Activated CD4-positive, alpha-beta T cell treated with anti-CD3 and anti-CD28 coated beads for 36 hours (primary cell): ENCODE measurements at regions not wholly inside any gene's neighbourhood (a gene's known extent, or its start where the extent isn't known, plus 50 kb on each side); places are given as distances from the start of the nearest gene placed in this dataset.
"Not testable (repeated sequence)": the region's sequence is repeated elsewhere in the genome, so short reads cannot be mapped to it uniquely, and the experiment has no call there.

Experiments used
- ATAC-seq: fragments of 200-7000 bp; cut with Tn5 transposase; one replicate; pipeline ENCODE4 v1.10.0; 2021; ENCODE audit warnings: mild to moderate bottlenecking, moderate library complexity
- CTCF ChIA-PET: fragments of 350-600 bp; sonication (Branson Sonifier 250); formaldehyde crosslinking; loops from one replicate; lab custom pipeline; 2021; ENCODE audit warnings: antibody characterized with exemption; lab: Charles Lee
- POLR2A ChIA-PET: fragments of 350-600 bp; sonication (Branson Sonifier 250); formaldehyde crosslinking; loops from one replicate; lab custom pipeline; 2021; ENCODE audit warnings: antibody characterized with exemption, inconsistent platforms; lab: Charles Lee
- DNase-seq: peaks from one replicate; pipeline ENCODE4 v3.0.0-alpha.2; 2020
- H3K27ac Mint-ChIP-seq: one replicate; pipeline ENCODE4 v1.8.0; 2021; ENCODE audit warnings: mixed read lengths
- H3K27me3 Mint-ChIP-seq: one replicate; pipeline ENCODE4 v1.8.0; 2021; ENCODE audit warnings: mixed read lengths
- H3K36me3 Mint-ChIP-seq: one replicate; pipeline ENCODE4 v1.8.0; 2021; ENCODE audit warnings: low read depth, mixed read lengths
- H3K4me1 Mint-ChIP-seq: one replicate; pipeline ENCODE4 v1.8.0; 2021; ENCODE audit warnings: mixed read lengths
- H3K4me3 Mint-ChIP-seq: one replicate; pipeline ENCODE4 v1.8.0; 2021; ENCODE audit warnings: mild to moderate bottlenecking, moderate library complexity, mixed read lengths
- H3K9me3 Mint-ChIP-seq: one replicate; pipeline ENCODE4 v1.8.0; 2021; ENCODE audit warnings: low read depth, mixed read lengths
- intact Hi-C, 2 experiments: fragments of 100-400 bp; cut with DNase I in 1 of 2; cut with micrococcal nuclease in 1 of 2; formaldehyde crosslinking; loops; one replicate each; pipeline versions ENCODE4 v1.14.2 to v1.15.1; 2022 to 2024; cut with DNase I, micrococcal nuclease

- POLR2A ChIA-PET = no interaction called here
- H3K4me1 Mint-ChIP-seq = no peaks in the 10 kb centered on the region
- intact Hi-C loops = no loop called here
These were observed 422.7 kb upstream of the LCORL start for GRCh38 chr4:18444206-18444605.

GRCh38 chr4:18442957-18443356, 421.4 kb upstream of the LCORL start:
- Mint-ChIP-seq H3K4me1 (no peaks in the 10 kb centered on the region), H3K27ac (no peak overlapping the region), H3K27me3 (no peaks in the 10 kb centered on the region), H3K36me3 (no peaks in the 10 kb centered on the region), H3K9me3 (no peaks in the 10 kb centered on the region), H3K4me3 (no peak overlapping the region)
- ATAC-seq (no peak), DNase-seq (no peak)
- ChIA-PET POLR2A (no interaction called here), CTCF (no interaction called here)
- intact Hi-C loops = no loop called here

More at GRCh38 chr4:18444206-18444605, 422.7 kb upstream of the LCORL start:
- DNase-seq (no peak), ATAC-seq (no peak)
- CTCF ChIA-PET = no interaction called here
- no peaks in the 10 kb centered on the region for H3K9me3 Mint-ChIP-seq
- H3K27ac Mint-ChIP-seq = no peak overlapping the region
- no peaks in the 10 kb centered on the region for H3K36me3 Mint-ChIP-seq
- no peaks in the 10 kb centered on the region for H3K27me3 Mint-ChIP-seq
- H3K4me3 Mint-ChIP-seq = no peak overlapping the region

GRCh38 chr4:18441676-18442075, 420.1 kb upstream of the LCORL start:
- Mint-ChIP-seq H3K4me1 (no peaks in the 10 kb centered on the region), H3K4me3 (no peak overlapping the region), H3K36me3 (no peaks in the 10 kb centered on the region), H3K27ac (no peak overlapping the region), H3K9me3 (no peaks in the 10 kb centered on the region), H3K27me3 (no peaks in the 10 kb centered on the region)
- ChIA-PET CTCF (no interaction called here), POLR2A (no interaction called here)
- ATAC-seq (no peak), DNase-seq (no peak)
- intact Hi-C loops = no loop called here

GRCh38 chr4:18441203-18441590, 419.6 kb upstream of the LCORL start:
- ChIA-PET POLR2A (no interaction called here), CTCF (interaction anchor here (0.7 kb wide), 1 partner anchor 17 kb away, joined by 4 read pairs; no protein-coding TSS in a partner anchor)
- H3K4me1 Mint-ChIP-seq = no peaks in the 10 kb centered on the region
- intact Hi-C loops = no loop called here
- ATAC-seq (no peak), DNase-seq (no peak)
- no peaks in the 10 kb centered on the region for H3K36me3 Mint-ChIP-seq
- no peak overlapping the region for H3K4me3 Mint-ChIP-seq
- H3K9me3 Mint-ChIP-seq = no peaks in the 10 kb centered on the region
- no peak overlapping the region for H3K27ac Mint-ChIP-seq
- H3K27me3 Mint-ChIP-seq = no peaks in the 10 kb centered on the region

- H3K9me3 Mint-ChIP-seq = no peaks in the 10 kb centered on the region
- ChIA-PET POLR2A (no interaction called here), CTCF (interaction anchor here (0.7 kb wide), 1 partner anchor 16 kb away, joined by 4 read pairs; no protein-coding TSS in a partner anchor)
- H3K27ac Mint-ChIP-seq = no peak overlapping the region
- intact Hi-C loops = no loop called here
- H3K4me3 Mint-ChIP-seq = no peak overlapping the region
- DNase-seq (no peak), ATAC-seq (no peak)
- no peaks in the 10 kb centered on the region for H3K36me3 Mint-ChIP-seq
- no peaks in the 10 kb centered on the region for H3K27me3 Mint-ChIP-seq
- H3K4me1 Mint-ChIP-seq = no peaks in the 10 kb centered on the region
These were observed 419.1 kb upstream of the LCORL start for GRCh38 chr4:18440527-18441202.

- ATAC-seq = no peak
- H3K9me3 Mint-ChIP-seq = no peaks in the 10 kb centered on the region
- no peak overlapping the region for H3K27ac Mint-ChIP-seq
- ChIA-PET POLR2A (no interaction called here), CTCF (interaction anchor here (1.4 kb wide), 1 partner anchor 9 kb away, joined by 3 read pairs; no protein-coding TSS in a partner anchor)
- DNase-seq = no peak
- H3K4me1 Mint-ChIP-seq = no peaks in the 10 kb centered on the region
- no peaks in the 10 kb centered on the region for H3K36me3 Mint-ChIP-seq
- peaks cover 2% of the 10 kb centered on the region for H3K27me3 Mint-ChIP-seq
- H3K4me3 Mint-ChIP-seq = no peak overlapping the region
- intact Hi-C loops = no loop called here
These were observed 417.8 kb upstream of the LCORL start for GRCh38 chr4:18439311-18439710.

- ChIA-PET POLR2A (interaction anchor here (0.5 kb wide), 1 partner anchor 569 kb away, joined by 5 read pairs; no protein-coding TSS in a partner anchor), CTCF (no interaction called here)
- intact Hi-C loops = no loop called here
- DNase-seq (no peak), ATAC-seq (no peak)
- Mint-ChIP-seq H3K27ac (no peak overlapping the region), H3K27me3 (peaks cover 2% of the 10 kb centered on the region), H3K9me3 (no peaks in the 10 kb centered on the region), H3K36me3 (no peaks in the 10 kb centered on the region), H3K4me3 (no peak overlapping the region), H3K4me1 (no peaks in the 10 kb centered on the region)
These were observed 414.2 kb upstream of the LCORL start for GRCh38 chr4:18435781-18436180.

- Mint-ChIP-seq H3K27ac (no peak overlapping the region), H3K27me3 (peaks cover 6% of the 10 kb centered on the region), H3K4me3 (no peak overlapping the region), H3K9me3 (no peaks in the 10 kb centered on the region), H3K36me3 (no peaks in the 10 kb centered on the region), H3K4me1 (no peaks in the 10 kb centered on the region)
- ChIA-PET CTCF (no interaction called here), POLR2A (no interaction called here)
- DNase-seq (no peak), ATAC-seq (no peak)
- intact Hi-C loops = loop anchor here in 1 of 2 experiments (5.0 kb wide), 1 partner anchor 170 kb away; no protein-coding TSS in a partner anchor
These were observed 401.1 kb upstream of the LCORL start for GRCh38 chr4:18422685-18423084.

- H3K27ac Mint-ChIP-seq = no peak overlapping the region
- DNase-seq = no peak
- intact Hi-C loops = loop anchor here in 1 of 2 experiments (5.0 kb wide), 1 partner anchor 171 kb away; no protein-coding TSS in a partner anchor
- peaks cover 6% of the 10 kb centered on the region for H3K27me3 Mint-ChIP-seq
- ATAC-seq = no peak
- H3K4me3 Mint-ChIP-seq = no peak overlapping the region
- no peaks in the 10 kb centered on the region for H3K4me1 Mint-ChIP-seq
- H3K36me3 Mint-ChIP-seq = no peaks in the 10 kb centered on the region
- POLR2A ChIA-PET = no interaction called here
- CTCF ChIA-PET = no interaction called here
- H3K9me3 Mint-ChIP-seq = no peaks in the 10 kb centered on the region
These were observed 400.0 kb upstream of the LCORL start for GRCh38 chr4:18421519-18421918.

- peaks cover 3% of the 10 kb centered on the region for H3K27me3 Mint-ChIP-seq
- no peak for ATAC-seq
- no peak for DNase-seq
- H3K4me3 Mint-ChIP-seq = no peak overlapping the region
- ChIA-PET POLR2A (no interaction called here), CTCF (no interaction called here)
- intact Hi-C loops = loop anchor here in 1 of 2 experiments (5.0 kb wide), 1 partner anchor 173 kb away; no protein-coding TSS in a partner anchor
- H3K4me1 Mint-ChIP-seq = no peaks in the 10 kb centered on the region
- no peaks in the 10 kb centered on the region for H3K36me3 Mint-ChIP-seq
- no peaks in the 10 kb centered on the region for H3K9me3 Mint-ChIP-seq
- no peak overlapping the region for H3K27ac Mint-ChIP-seq
These were observed 398.2 kb upstream of the LCORL start for GRCh38 chr4:18419780-18420179.

GRCh38 chr4:18418195-18418898, 396.8 kb upstream of the LCORL start:
- intact Hi-C loops, ATAC-seq, H3K36me3 Mint-ChIP-seq, H3K9me3 Mint-ChIP-seq, H3K4me1 Mint-ChIP-seq, H3K4me3 Mint-ChIP-seq, H3K27ac Mint-ChIP-seq, POLR2A ChIA-PET, H3K27me3 Mint-ChIP-seq, DNase-seq: not testable (repeated sequence)
- CTCF ChIA-PET = interaction anchor here (0.6 kb wide), 1 partner anchor 106 kb away, joined by 3 read pairs; no protein-coding TSS in a partner anchor

GRCh38 chr4:18417651-18418050, 396.1 kb upstream of the LCORL start:
- ATAC-seq, H3K36me3 Mint-ChIP-seq, intact Hi-C loops, H3K4me3 Mint-ChIP-seq, H3K27me3 Mint-ChIP-seq, POLR2A ChIA-PET, H3K4me1 Mint-ChIP-seq, DNase-seq, H3K9me3 Mint-ChIP-seq, H3K27ac Mint-ChIP-seq: not testable (repeated sequence)
- CTCF ChIA-PET = interaction anchor here (0.6 kb wide), 1 partner anchor 105 kb away, joined by 3 read pairs; no protein-coding TSS in a partner anchor
